HepG2 (cell line): ENCODE measurements at regions not wholly inside any gene's neighbourhood (a gene's known extent, or its start where the extent isn't known, plus 50 kb on each side); places are given as distances from the start of the nearest gene placed in this dataset.

Experiments used
- ATF7 ChIP-seq, 2 experiments: fragments of 450-650 bp in 1 of 2; sonication (generic) in 1 of 2; formaldehyde crosslinking in 1 of 2; IDR thresholded peaks; 2 replicates each; pipeline versions ENCODE4 v1.4.0 to v1.6.1; 2016 to 2020; ENCODE audit warnings: antibody characterized with exemption in 1 of 2, mild to moderate bottlenecking in 1 of 2, missing genetic modification reagents in 1 of 2
- CCAR2 ChIP-seq: fragments of 200-400 bp; formaldehyde crosslinking; optimal IDR thresholded peaks from 2 replicates; pipeline ENCODE3; 2018; ENCODE audit warnings: low read depth, mild to moderate bottlenecking, low read length, moderate library complexity
- EED ChIP-seq: sonication (generic); formaldehyde crosslinking; IDR thresholded peaks from 2 replicates; pipeline ENCODE4 v1.5.0; 2020; ENCODE audit warnings: mild to moderate bottlenecking, missing genetic modification reagents
- JUNB ChIP-seq: sonication (generic); formaldehyde crosslinking; IDR thresholded peaks from 2 replicates; pipeline ENCODE4 v1.8.0; 2022; ENCODE audit warnings: missing genetic modification reagents, mild to moderate bottlenecking, borderline replicate concordance
- MED1 ChIP-seq: sonication (generic); formaldehyde crosslinking; IDR thresholded peaks from 2 replicates; pipeline ENCODE4 v1.4.0; 2020; ENCODE audit warnings: missing genetic modification reagents
- MIXL1 ChIP-seq: IDR thresholded peaks from 2 replicates; pipeline ENCODE4 v1.6.1; 2016
- MLXIP ChIP-seq: sonication (generic); formaldehyde crosslinking; IDR thresholded peaks from 2 replicates; pipeline ENCODE4 v1.9.0; 2021; ENCODE audit warnings: missing genetic modification reagents, borderline replicate concordance
- PAX8 ChIP-seq: sonication (generic); formaldehyde crosslinking; IDR thresholded peaks from 2 replicates; pipeline ENCODE4 v1.8.0; 2022; ENCODE audit warnings: mild to moderate bottlenecking, missing genetic modification reagents, borderline replicate concordance
- RBFOX2 ChIP-seq: fragments of 200-400 bp; formaldehyde crosslinking; IDR thresholded peaks from 2 replicates; pipeline ENCODE4 v1.6.1; 2017; ENCODE audit warnings: low read depth, mild to moderate bottlenecking, low read length
- SATB2 ChIP-seq: sonication (generic); formaldehyde crosslinking; IDR thresholded peaks from 2 replicates; pipeline ENCODE4 v1.5.0; 2020; ENCODE audit warnings: missing genetic modification reagents
- SRSF1 ChIP-seq: fragments of 200-400 bp; formaldehyde crosslinking; optimal IDR thresholded peaks from 2 replicates; pipeline ENCODE3; 2017; ENCODE audit warnings: mild to moderate bottlenecking, low read depth, low read length, moderate library complexity
- YEATS4 ChIP-seq: sonication (generic); formaldehyde crosslinking; IDR thresholded peaks from 2 replicates; pipeline ENCODE4 v1.4.0; 2020; ENCODE audit warnings: missing genetic modification reagents, borderline replicate concordance
- ZC3H13 ChIP-seq: sonication (generic); formaldehyde crosslinking; IDR thresholded peaks from 2 replicates; pipeline ENCODE4 v1.8.1; 2023; ENCODE audit warnings: mild to moderate bottlenecking, missing genetic modification reagents, moderate library complexity
- ZGPAT ChIP-seq: IDR thresholded peaks from 2 replicates; pipeline ENCODE4 v1.6.1; 2016; ENCODE audit warnings: mild to moderate bottlenecking
- ZMYM2 ChIP-seq: sonication (generic); formaldehyde crosslinking; IDR thresholded peaks from 2 replicates; pipeline ENCODE4 v1.8.0; 2022; ENCODE audit warnings: mild to moderate bottlenecking, missing genetic modification reagents
- ZNF160 ChIP-seq: sonication (generic); formaldehyde crosslinking; IDR thresholded peaks from 2 replicates; pipeline ENCODE4 v1.8.0; 2022; ENCODE audit warnings: mild to moderate bottlenecking, inconsistent platforms, missing genetic modification reagents
- ZNF329 ChIP-seq: sonication (generic); formaldehyde crosslinking; IDR thresholded peaks from 2 replicates; pipeline ENCODE4 v1.9.0; 2021; ENCODE audit warnings: low read depth, mild to moderate bottlenecking, missing genetic modification reagents
- ZNF574 ChIP-seq: sonication (generic); formaldehyde crosslinking; IDR thresholded peaks from 2 replicates; pipeline ENCODE4 v1.4.0; 2020; ENCODE audit warnings: missing genetic modification reagents
- ZNF720 ChIP-seq: sonication (generic); formaldehyde crosslinking; IDR thresholded peaks from 2 replicates; pipeline ENCODE4 v1.4.0; 2020; ENCODE audit warnings: missing genetic modification reagents
- ZSCAN25 ChIP-seq: sonication (generic); formaldehyde crosslinking; IDR thresholded peaks from 2 replicates; pipeline ENCODE4 v1.8.0; 2022; ENCODE audit warnings: mild to moderate bottlenecking, missing genetic modification reagents
- TF ChIP-seq, protein P1 (sequence below): IDR thresholded peaks from 2 replicates; pipeline ENCODE4 v1.6.1; 2016; ENCODE audit warnings: control low read depth

GRCh38 chr15:53453253-53454105 is 306.0 kb downstream of the WDR72 start (continued):
- no peak for TF ChIP-seq ZNF720
- no peak for TF ChIP-seq SRSF1
- TF ChIP-seq PAX8 = no peak
- TF ChIP-seq, protein P1, sequence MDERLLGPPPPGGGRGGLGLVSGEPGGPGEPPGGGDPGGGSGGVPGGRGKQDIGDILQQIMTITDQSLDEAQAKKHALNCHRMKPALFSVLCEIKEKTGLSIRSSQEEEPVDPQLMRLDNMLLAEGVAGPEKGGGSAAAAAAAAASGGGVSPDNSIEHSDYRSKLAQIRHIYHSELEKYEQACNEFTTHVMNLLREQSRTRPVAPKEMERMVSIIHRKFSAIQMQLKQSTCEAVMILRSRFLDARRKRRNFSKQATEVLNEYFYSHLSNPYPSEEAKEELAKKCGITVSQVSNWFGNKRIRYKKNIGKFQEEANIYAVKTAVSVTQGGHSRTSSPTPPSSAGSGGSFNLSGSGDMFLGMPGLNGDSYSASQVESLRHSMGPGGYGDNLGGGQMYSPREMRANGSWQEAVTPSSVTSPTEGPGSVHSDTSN (CRISPR knock-in tag) = no peak
- no peak for TF ChIP-seq ZC3H13 (CRISPR knock-in tag)
- peak; percentile 29; the same call in 1 of the 2 replicates for TF ChIP-seq RBFOX2
- peak; percentile 79; the same call in 1 of the 2 replicates for TF ChIP-seq YEATS4 (CRISPR knock-in tag)
- TF ChIP-seq MIXL1 (CRISPR knock-in tag) = peak; percentile 100
- TF ChIP-seq ZSCAN25 (CRISPR knock-in tag) = peak; percentile 61
- TF ChIP-seq EED = no peak
- TF ChIP-seq ATF7 (IDR thresholded peaks at IDR 0.05) = peak; percentile 65; the same call in 1 of the 2 replicates
- peak; percentile 95 for TF ChIP-seq ATF7 (CRISPR knock-in tag; IDR thresholded peaks at IDR 0.05)
- no peak for TF ChIP-seq MLXIP (CRISPR knock-in tag)
- peak; percentile 100 for TF ChIP-seq MED1
- TF ChIP-seq CCAR2 = no peak
- TF ChIP-seq ZNF160 (CRISPR knock-in tag) = peak; percentile 68; the same call in 1 of the 2 replicates
- no peak for TF ChIP-seq ZNF329 (CRISPR knock-in tag)
- TF ChIP-seq ZMYM2 = no peak; the same call in 1 of the 2 replicates
- TF ChIP-seq ZNF574 (CRISPR knock-in tag) = peak; percentile 88
- TF ChIP-seq JUNB (CRISPR knock-in tag) = peak; percentile 49; the same call in 1 of the 2 replicates
- peak; percentile 98 for TF ChIP-seq ZGPAT
- TF ChIP-seq SATB2 (CRISPR knock-in tag) = 0 out of 2 replicates have a peak, but pooled peaks have one; percentile 28
